OCI-LY3 (cell line): ENCODE measurements at regions not wholly inside any gene's neighbourhood (a gene's known extent, or its start where the extent isn't known, plus 50 kb on each side); places are given as distances from the start of the nearest gene placed in this dataset.

Experiments
- H2AFZ ChIP-seq: fragments of 200-600, 300-600 bp; shearing (Covaris generic); 2 replicates; pipeline ENCODE4 v1.6.0; 2014; ENCODE audit warnings: antibody characterized with exemption, low read depth, low read length
- H3K27ac ChIP-seq: fragments of 200-600, 300-600 bp; sonication (generic); 2 replicates; pipeline ENCODE4 v1.5.1; 2014; ENCODE audit warnings: mild to moderate bottlenecking, low read length, moderate library complexity, mixed read lengths
- H3K27me3 ChIP-seq: fragments of 200-600, 300-600 bp; sonication (generic); 2 replicates; pipeline ENCODE4 v1.6.1; 2014; ENCODE audit warnings: low read depth, low read length, mixed read lengths
- H3K36me3 ChIP-seq: fragments of 200-600, 300-600 bp; sonication (generic); replicated peaks from 2 replicates; pipeline ENCODE3; 2014; ENCODE audit warnings: low read depth, low read length, mixed read lengths
- H3K4me1 ChIP-seq: fragments of 300-600, 200-600 bp; sonication (generic); 2 replicates; pipeline ENCODE4 v1.6.1; 2014; ENCODE audit warnings: low read length, mixed read lengths
- H3K4me2 ChIP-seq: fragments of 200-600, 300-600 bp; sonication (generic); 2 replicates; pipeline ENCODE4 v1.6.1; 2014; ENCODE audit warnings: low read length, mixed read lengths
- H3K4me3 ChIP-seq: fragments of 300-600, 200-600 bp; sonication (generic); 2 replicates; pipeline ENCODE4 v1.5.1; 2014; ENCODE audit warnings: antibody characterized with exemption, mild to moderate bottlenecking, low read length, moderate library complexity
- H3K79me2 ChIP-seq: fragments of 300-600, 200-600 bp; shearing (Covaris generic); 2 replicates; pipeline ENCODE4 v1.6.1; 2014; ENCODE audit warnings: mild to moderate bottlenecking, low read length, mixed read lengths
- H3K9ac ChIP-seq: fragments of 300-600, 200-600 bp; shearing (Covaris generic); 2 replicates; pipeline ENCODE4 v1.6.0; 2014; ENCODE audit warnings: mild to moderate bottlenecking, low read length, moderate library complexity
- H3K9me3 ChIP-seq: fragments of 200-600, 300-600 bp; shearing (Covaris generic); 2 replicates; pipeline ENCODE4 v1.6.1; 2014; ENCODE audit warnings: low read length, mixed read lengths; ENCODE audit not compliant: insufficient read depth
- H4K20me1 ChIP-seq: fragments of 200-600, 300-600 bp; sonication (generic); 2 replicates; pipeline ENCODE4 v1.6.1; 2016; ENCODE audit warnings: low read length, mixed read lengths; ENCODE audit not compliant: insufficient read depth
- EZH2phosphoT487 ChIP-seq: fragments of 200-600 bp; shearing (Covaris generic); IDR thresholded peaks from 2 replicates; pipeline ENCODE4 v1.6.1; 2018; ENCODE audit warnings: antibody characterized with exemption, mixed run types, low read depth
- TF ChIP-seq, protein P1 (sequence below): fragments of 200-600, 300-600 bp; sonication (generic); IDR thresholded peaks from 2 replicates; pipeline ENCODE4 v1.5.1; 2014; ENCODE audit warnings: antibody characterized with exemption, low read length, low read depth

GRCh38 chr1:5664081-5664768 lies 328.0 kb downstream of the NPHP4 start:
- no peak overlapping the region for H3K4me3 ChIP-seq
- H3K27ac ChIP-seq: no peak overlapping the region
- no peaks in the 10 kb centered on the region for H3K4me1 ChIP-seq
- H3K4me2 ChIP-seq: no peak overlapping the region
- no peaks in the 10 kb centered on the region for H4K20me1 ChIP-seq
- H2AFZ ChIP-seq: no peak overlapping the region
- H3K27me3 ChIP-seq: no peaks in the 10 kb centered on the region
- TF ChIP-seq EZH2phosphoT487: no peak
- TF ChIP-seq, protein P1, sequence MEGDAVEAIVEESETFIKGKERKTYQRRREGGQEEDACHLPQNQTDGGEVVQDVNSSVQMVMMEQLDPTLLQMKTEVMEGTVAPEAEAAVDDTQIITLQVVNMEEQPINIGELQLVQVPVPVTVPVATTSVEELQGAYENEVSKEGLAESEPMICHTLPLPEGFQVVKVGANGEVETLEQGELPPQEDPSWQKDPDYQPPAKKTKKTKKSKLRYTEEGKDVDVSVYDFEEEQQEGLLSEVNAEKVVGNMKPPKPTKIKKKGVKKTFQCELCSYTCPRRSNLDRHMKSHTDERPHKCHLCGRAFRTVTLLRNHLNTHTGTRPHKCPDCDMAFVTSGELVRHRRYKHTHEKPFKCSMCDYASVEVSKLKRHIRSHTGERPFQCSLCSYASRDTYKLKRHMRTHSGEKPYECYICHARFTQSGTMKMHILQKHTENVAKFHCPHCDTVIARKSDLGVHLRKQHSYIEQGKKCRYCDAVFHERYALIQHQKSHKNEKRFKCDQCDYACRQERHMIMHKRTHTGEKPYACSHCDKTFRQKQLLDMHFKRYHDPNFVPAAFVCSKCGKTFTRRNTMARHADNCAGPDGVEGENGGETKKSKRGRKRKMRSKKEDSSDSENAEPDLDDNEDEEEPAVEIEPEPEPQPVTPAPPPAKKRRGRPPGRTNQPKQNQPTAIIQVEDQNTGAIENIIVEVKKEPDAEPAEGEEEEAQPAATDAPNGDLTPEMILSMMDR: no peak
- no peaks in the 10 kb centered on the region for H3K9me3 ChIP-seq
- H3K9ac ChIP-seq: no peak overlapping the region
- H3K79me2 ChIP-seq: no peaks in the 10 kb centered on the region
- no peaks in the 10 kb centered on the region for H3K36me3 ChIP-seq

DNA sequence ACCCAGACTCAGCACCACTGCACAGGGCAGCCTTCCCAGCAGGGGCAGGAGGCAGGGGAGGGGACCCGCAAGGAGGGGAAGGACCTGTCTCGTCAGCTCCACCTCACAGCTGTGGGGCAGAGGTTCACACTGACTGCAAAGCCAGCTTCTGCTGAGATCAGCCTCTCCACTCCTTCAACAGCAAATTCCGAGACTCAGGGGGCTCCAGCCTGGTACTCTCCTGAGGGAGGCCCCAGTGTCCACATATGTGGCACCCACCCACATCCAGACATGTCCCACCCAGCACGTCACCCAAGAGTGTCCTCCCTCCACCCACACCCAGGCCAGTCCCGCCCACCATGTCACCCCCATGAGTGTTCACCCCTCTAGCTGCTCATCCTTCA lies 329.5 kb downstream of the NPHP4 start:
- H3K4me3 ChIP-seq: no peak overlapping the region
- no peaks in the 10 kb centered on the region for H3K27me3 ChIP-seq
- H3K36me3 ChIP-seq: no peaks in the 10 kb centered on the region
- no peaks in the 10 kb centered on the region for H3K9me3 ChIP-seq
- no peaks in the 10 kb centered on the region for H4K20me1 ChIP-seq
- no peak overlapping the region for H3K27ac ChIP-seq
- H3K4me1 ChIP-seq: no peaks in the 10 kb centered on the region
- no peak overlapping the region for H2AFZ ChIP-seq
- TF ChIP-seq EZH2phosphoT487: no peak
- TF ChIP-seq, protein P1: no peak
- H3K79me2 ChIP-seq: no peaks in the 10 kb centered on the region
- no peak overlapping the region for H3K9ac ChIP-seq
- H3K4me2 ChIP-seq: no peak overlapping the region

DNA sequence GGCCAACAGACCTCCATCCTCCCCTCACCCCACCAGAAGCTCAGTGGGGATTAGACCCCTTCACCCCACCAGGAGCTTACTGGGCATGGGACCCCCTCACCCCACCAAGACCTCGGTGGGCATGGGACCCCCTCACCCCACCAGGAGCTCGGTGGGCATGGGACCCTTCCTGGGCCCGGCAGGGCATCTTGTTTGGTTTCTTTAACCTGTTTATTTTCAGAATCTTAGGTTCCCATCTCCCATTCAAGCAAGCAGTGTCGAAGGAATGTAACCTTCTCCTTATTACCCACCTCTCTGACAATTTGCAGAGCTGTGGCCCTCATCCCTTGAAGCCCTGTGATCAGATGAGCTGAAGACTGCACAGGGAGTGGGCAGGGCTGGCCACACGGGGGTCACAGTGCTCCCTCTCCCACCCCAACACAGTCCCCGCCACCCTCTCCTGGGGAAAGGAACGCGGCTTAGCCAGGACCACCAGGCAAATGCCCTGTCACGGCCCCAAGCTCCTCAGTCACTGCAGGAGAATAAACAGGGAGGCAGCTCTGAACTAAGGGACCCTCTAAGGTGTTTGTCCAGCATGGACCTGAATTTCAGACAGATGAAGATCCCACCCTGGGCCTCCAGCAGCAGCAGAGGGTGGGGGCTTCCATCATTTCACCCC lies 330.0 kb downstream of the NPHP4 start:
- no peak overlapping the region for H2AFZ ChIP-seq
- no peaks in the 10 kb centered on the region for H3K79me2 ChIP-seq
- H3K9ac ChIP-seq: no peak overlapping the region
- no peaks in the 10 kb centered on the region for H4K20me1 ChIP-seq
- no peak overlapping the region for H3K4me3 ChIP-seq
- TF ChIP-seq, protein P1: no peak
- no peak for TF ChIP-seq EZH2phosphoT487
- no peak overlapping the region for H3K4me2 ChIP-seq
- H3K27ac ChIP-seq: no peak overlapping the region
- H3K27me3 ChIP-seq: no peaks in the 10 kb centered on the region
- no peaks in the 10 kb centered on the region for H3K9me3 ChIP-seq
- H3K4me1 ChIP-seq: no peaks in the 10 kb centered on the region
- H3K36me3 ChIP-seq: no peaks in the 10 kb centered on the region

GRCh38 chr1:5661196-5662085 lies 330.8 kb downstream of the NPHP4 start:
- no peaks in the 10 kb centered on the region for H3K36me3 ChIP-seq

More at GRCh38 chr1:5661196-5662085, 330.8 kb downstream of the NPHP4 start:
- no peaks in the 10 kb centered on the region for H3K79me2 ChIP-seq
- H3K27me3 ChIP-seq: no peaks in the 10 kb centered on the region
- no peak overlapping the region for H3K4me3 ChIP-seq
- no peak overlapping the region for H3K9ac ChIP-seq
- H3K9me3 ChIP-seq: no peaks in the 10 kb centered on the region
- H4K20me1 ChIP-seq: no peaks in the 10 kb centered on the region
- no peak overlapping the region for H3K4me2 ChIP-seq
- TF ChIP-seq EZH2phosphoT487: no peak
- TF ChIP-seq, protein P1: no peak
- H2AFZ ChIP-seq: no peak overlapping the region
- H3K27ac ChIP-seq: no peak overlapping the region
- H3K4me1 ChIP-seq: no peaks in the 10 kb centered on the region
